Smooth muscle cell (in vitro differentiated cells): ENCODE measurements at regions not wholly inside any gene's neighbourhood (a gene's known extent, or its start where the extent isn't known, plus 50 kb on each side); places are given as distances from the start of the nearest gene placed in this dataset.

Experiments
- DNase-seq: peaks from one replicate; lab custom pipeline; 2025; ENCODE audit not compliant: unreplicated experiment; lab: John Stamatoyannopoulos, UW
- H2AFZ ChIP-seq: fragments of 200-600 bp; sonication (generic); 2 replicates; pipeline ENCODE4 v1.6.0; 2016; ENCODE audit warnings: antibody characterized with exemption, low read depth, mild to moderate bottlenecking
- H3F3A ChIP-seq: fragments of 200-600 bp; sonication (generic); 2 replicates; pipeline ENCODE4 v1.6.0; 2017; ENCODE audit warnings: antibody characterized with exemption, low read depth
- H3K27ac ChIP-seq: fragments of 200-600 bp; sonication (generic); 2 replicates; pipeline ENCODE4 v1.5.1; 2016; ENCODE audit warnings: low read depth, mild to moderate bottlenecking
- H3K27me3 ChIP-seq: fragments of 200-600 bp; sonication (generic); 2 replicates; pipeline ENCODE4 v1.6.1; 2016; ENCODE audit warnings: low read depth, mild to moderate bottlenecking
- H3K36me3 ChIP-seq: fragments of 200-600 bp; sonication (generic); 2 replicates; pipeline ENCODE4 v1.5.1; 2016; ENCODE audit warnings: low read depth
- H3K4me1 ChIP-seq: fragments of 200-600 bp; sonication (generic); 2 replicates; pipeline ENCODE4 v1.5.1; 2016; ENCODE audit warnings: low read depth
- H3K4me2 ChIP-seq: fragments of 200-600 bp; sonication (generic); 2 replicates; pipeline ENCODE4 v1.6.0; 2016; ENCODE audit warnings: mild to moderate bottlenecking
- H3K4me3 ChIP-seq: fragments of 200-600 bp; sonication (generic); 2 replicates; pipeline ENCODE4 v1.5.1; 2016; ENCODE audit warnings: mild to moderate bottlenecking
- H3K79me2 ChIP-seq: fragments of 200-600 bp; sonication (generic); 2 replicates; pipeline ENCODE4 v1.6.0; 2016; ENCODE audit warnings: low read depth, mild to moderate bottlenecking
- H3K9ac ChIP-seq: fragments of 200-600 bp; sonication (generic); 2 replicates; pipeline ENCODE4 v1.6.0; 2016; ENCODE audit warnings: low read depth
- H3K9me3 ChIP-seq: fragments of 200-600 bp; sonication (generic); replicated peaks from 2 replicates; pipeline ENCODE4 v1.5.1; 2016; ENCODE audit warnings: low read depth
- H4K20me1 ChIP-seq: fragments of 200-600 bp; sonication (generic); 2 replicates; pipeline ENCODE4 v1.6.0; 2016; ENCODE audit warnings: low read depth
- WGBS: methylation state at CpG from one replicate; pipeline ENCODE4 v1.1.7; 2016; ENCODE audit warnings: low lambda C conversion rate; 5-methylcytosine and 5-hydroxymethylcytosine counted together
- TF ChIP-seq, protein P1 (sequence below): fragments of 200-600 bp; sonication (generic); IDR thresholded peaks from 2 replicates; pipeline ENCODE4 v1.5.1; 2017; ENCODE audit warnings: borderline replicate concordance, mild to moderate bottlenecking, antibody characterized with exemption; ENCODE audit not compliant: insufficient read depth, poor library complexity, severe bottlenecking

- H3K4me1 ChIP-seq, result peaks cover 26% of the 10 kb centered on the region
- H3K79me2 ChIP-seq, result no peaks in the 10 kb centered on the region
- DNase-seq, result no peak
- H3K36me3 ChIP-seq, result no peaks in the 10 kb centered on the region
- no peaks in the 10 kb centered on the region for H4K20me1 ChIP-seq
- H3K27me3 ChIP-seq, result no peaks in the 10 kb centered on the region
- no peak overlapping the region for H3K4me2 ChIP-seq
- H3K9me3 ChIP-seq, result no peaks in the 10 kb centered on the region
- TF ChIP-seq, protein P1, sequence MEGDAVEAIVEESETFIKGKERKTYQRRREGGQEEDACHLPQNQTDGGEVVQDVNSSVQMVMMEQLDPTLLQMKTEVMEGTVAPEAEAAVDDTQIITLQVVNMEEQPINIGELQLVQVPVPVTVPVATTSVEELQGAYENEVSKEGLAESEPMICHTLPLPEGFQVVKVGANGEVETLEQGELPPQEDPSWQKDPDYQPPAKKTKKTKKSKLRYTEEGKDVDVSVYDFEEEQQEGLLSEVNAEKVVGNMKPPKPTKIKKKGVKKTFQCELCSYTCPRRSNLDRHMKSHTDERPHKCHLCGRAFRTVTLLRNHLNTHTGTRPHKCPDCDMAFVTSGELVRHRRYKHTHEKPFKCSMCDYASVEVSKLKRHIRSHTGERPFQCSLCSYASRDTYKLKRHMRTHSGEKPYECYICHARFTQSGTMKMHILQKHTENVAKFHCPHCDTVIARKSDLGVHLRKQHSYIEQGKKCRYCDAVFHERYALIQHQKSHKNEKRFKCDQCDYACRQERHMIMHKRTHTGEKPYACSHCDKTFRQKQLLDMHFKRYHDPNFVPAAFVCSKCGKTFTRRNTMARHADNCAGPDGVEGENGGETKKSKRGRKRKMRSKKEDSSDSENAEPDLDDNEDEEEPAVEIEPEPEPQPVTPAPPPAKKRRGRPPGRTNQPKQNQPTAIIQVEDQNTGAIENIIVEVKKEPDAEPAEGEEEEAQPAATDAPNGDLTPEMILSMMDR, result no peak
- no peak overlapping the region for H3K9ac ChIP-seq
- H2AFZ ChIP-seq, result no peak overlapping the region
- H3F3A ChIP-seq, result peaks cover 14% of the 10 kb centered on the region
- H3K4me3 ChIP-seq, result no peak overlapping the region
- no peak overlapping the region for H3K27ac ChIP-seq
Measured at GRCh38 chr2:181781078-181781786, 100.9 kb upstream of the NEUROD1 start.

DNA sequence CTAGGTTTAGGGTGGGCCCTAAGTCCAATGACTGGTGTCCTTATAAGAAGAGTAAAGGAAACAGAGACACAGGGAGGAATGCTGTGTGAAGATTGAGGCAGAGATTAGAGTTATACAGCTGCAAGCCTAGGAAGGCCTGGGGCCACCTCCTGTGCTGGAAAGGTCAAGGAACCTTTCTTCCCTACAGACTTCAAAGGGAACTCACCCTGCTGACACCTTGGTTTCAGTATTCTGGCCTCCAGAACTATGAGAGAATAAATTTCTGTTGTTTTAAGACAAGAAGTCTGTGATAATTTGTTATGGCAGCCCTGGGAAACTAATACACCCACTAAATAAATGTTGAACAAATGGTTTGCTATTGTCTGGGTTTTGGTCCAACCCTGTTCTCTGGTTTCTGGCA, 102.3 kb upstream of the NEUROD1 start:
- Histone ChIP-seq H3K4me3 (no peak overlapping the region), H4K20me1 (no peaks in the 10 kb centered on the region), H3K9ac (no peak overlapping the region), H2AFZ (no peak overlapping the region), H3K36me3 (no peaks in the 10 kb centered on the region), H3K4me2 (no peak overlapping the region), H3K27me3 (no peaks in the 10 kb centered on the region), H3K9me3 (no peaks in the 10 kb centered on the region), H3F3A (peaks cover 14% of the 10 kb centered on the region), H3K4me1 (peaks cover 26% of the 10 kb centered on the region), H3K79me2 (no peaks in the 10 kb centered on the region), H3K27ac (no peak overlapping the region)
- TF ChIP-seq, protein P1, result no peak
- DNase-seq, result no peak

- H2AFZ ChIP-seq, result no peak overlapping the region
- H3K4me1 ChIP-seq, result peaks cover 11% of the 10 kb centered on the region
- peak overlapping the region; percentile 24 for H3K4me3 ChIP-seq
Measured at GRCh38 chr2:181784556-181784955, 104.2 kb upstream of the NEUROD1 start.

More at GRCh38 chr2:181784556-181784955, 104.2 kb upstream of the NEUROD1 start:
- Histone ChIP-seq H4K20me1 (no peaks in the 10 kb centered on the region), H3K27ac (peak overlapping the region; percentile 74), H3K4me2 (peak overlapping the region; percentile 72), H3F3A (peaks cover 5% of the 10 kb centered on the region), H3K36me3 (no peaks in the 10 kb centered on the region), H3K9me3 (no peaks in the 10 kb centered on the region), H3K79me2 (no peaks in the 10 kb centered on the region), H3K9ac (peak overlapping the region; percentile 3), H3K27me3 (no peaks in the 10 kb centered on the region)
- no peak for DNase-seq
- WGBS, result 10% methylated on average over 3 of the region's 3 CpGs
- TF ChIP-seq, protein P1, result no peak
